ENCODE measurements at regions not wholly inside any gene's neighbourhood (a gene's known extent, or its start where the extent isn't known, plus 50 kb on each side); places are given as distances from the start of the nearest gene placed in this dataset.
"Not testable (repeated sequence)": the region's sequence is repeated elsewhere in the genome, so short reads cannot be mapped to it uniquely, and the experiment has no call there.

- no peak for DNase-seq (ENCODE audit: extremely low read depth in 1 of 2, low read depth in 1 of 2)
These were observed 150.2 kb upstream of the LRRC3B start for GRCh38 chr3:26472345-26472744.

- DNase-seq (ENCODE audit: extremely low read depth in 1 of 2, low read depth in 1 of 2) = no peak
These were observed 147.9 kb upstream of the LRRC3B start for GRCh38 chr3:26474706-26475105.

GRCh38 chr3:26480377-26480776, 142.2 kb upstream of the LRRC3B start:
- DNase-seq (ENCODE audit: extremely low read depth in 1 of 2, low read depth in 1 of 2) = no peak

GRCh38 chr3:26484140-26484539, 138.4 kb upstream of the LRRC3B start:
- no peak for DNase-seq (ENCODE audit: extremely low read depth in 1 of 2, low read depth in 1 of 2)

GRCh38 chr3:26498271-26498670, 124.3 kb upstream of the LRRC3B start:
- DNase-seq (ENCODE audit: extremely low read depth in 1 of 2, low read depth in 1 of 2) = no peak

- DNase-seq (ENCODE audit: extremely low read depth in 1 of 2, low read depth in 1 of 2) = no peak
These were observed 117.2 kb upstream of the LRRC3B start for GRCh38 chr3:26505399-26505798.

GRCh38 chr3:26514445-26515029, 108.0 kb upstream of the LRRC3B start:
- DNase-seq (ENCODE audit: extremely low read depth in 1 of 2, low read depth in 1 of 2) = not testable (repeated sequence)

GRCh38 chr3:26515351-26515750, 107.2 kb upstream of the LRRC3B start:
- DNase-seq (ENCODE audit: extremely low read depth in 1 of 2, low read depth in 1 of 2) = no peak

- no peak for DNase-seq (ENCODE audit: extremely low read depth in 1 of 2, low read depth in 1 of 2)
These were observed 101.3 kb upstream of the LRRC3B start for GRCh38 chr3:26521261-26521660.

GRCh38 chr3:26522919-26523318, 99.7 kb upstream of the LRRC3B start:
- no peak for DNase-seq (ENCODE audit: extremely low read depth in 1 of 2, low read depth in 1 of 2)

- no peak for DNase-seq (ENCODE audit: extremely low read depth in 1 of 2, low read depth in 1 of 2)
These were observed 97.6 kb upstream of the LRRC3B start for GRCh38 chr3:26525013-26525412.

- DNase-seq (ENCODE audit: extremely low read depth in 1 of 2, low read depth in 1 of 2) = no peak
These were observed 87.4 kb upstream of the LRRC3B start for GRCh38 chr3:26535151-26535550.

GRCh38 chr3:26536955-26537354, 85.6 kb upstream of the LRRC3B start:
- DNase-seq (ENCODE audit: extremely low read depth in 1 of 2, low read depth in 1 of 2) = no peak

- DNase-seq (ENCODE audit: extremely low read depth in 1 of 2, low read depth in 1 of 2) = no peak
These were observed 72.2 kb upstream of the LRRC3B start for GRCh38 chr3:26550413-26550812.

- DNase-seq (ENCODE audit: extremely low read depth in 1 of 2, low read depth in 1 of 2) = no peak
These were observed 65.9 kb upstream of the LRRC3B start for GRCh38 chr3:26556637-26557036.

GRCh38 chr3:26558257-26558656, 64.3 kb upstream of the LRRC3B start:
- no peak for DNase-seq (ENCODE audit: extremely low read depth in 1 of 2, low read depth in 1 of 2)

GRCh38 chr3:26559227-26559626, 63.3 kb upstream of the LRRC3B start:
- no peak for DNase-seq (ENCODE audit: extremely low read depth in 1 of 2, low read depth in 1 of 2)

- DNase-seq (ENCODE audit: extremely low read depth in 1 of 2, low read depth in 1 of 2) = no peak
These were observed 62.5 kb upstream of the LRRC3B start for GRCh38 chr3:26560081-26560480.

- no peak for DNase-seq (ENCODE audit: extremely low read depth in 1 of 2, low read depth in 1 of 2)
These were observed 60.4 kb upstream of the LRRC3B start for GRCh38 chr3:26562021-26562768.
